ENCODE measurements at regions not wholly inside any gene's neighbourhood (a gene's known extent, or its start where the extent isn't known, plus 50 kb on each side); places are given as distances from the start of the nearest gene placed in this dataset.

GRCh38 chr13:93055233-93055632 lies 171.4 kb upstream of the GPC6 start:
- DNase-seq (ENCODE audit: low read depth, low spot score), result no peak
- H3K27ac Mint-ChIP-seq (ENCODE audit: unreplicated experiment), result no peak overlapping the region
- H3K9me3 Mint-ChIP-seq, result no peaks in the 10 kb centered on the region
- H3K4me1 Mint-ChIP-seq, result no peaks in the 10 kb centered on the region
- no peak for TF ChIP-seq CTCF (conservative IDR thresholded peaks at IDR 0.05)
- H3K27me3 Mint-ChIP-seq (ENCODE audit: low read depth), result no peaks in the 10 kb centered on the region
- no peak overlapping the region for H3K4me3 Mint-ChIP-seq
- H3K36me3 Mint-ChIP-seq (ENCODE audit: low read depth), result no peaks in the 10 kb centered on the region

- no peak overlapping the region for H3K4me3 Mint-ChIP-seq
- no peak for DNase-seq (ENCODE audit: low read depth, low spot score)
- no peaks in the 10 kb centered on the region for H3K36me3 Mint-ChIP-seq (ENCODE audit: low read depth)
- no peaks in the 10 kb centered on the region for H3K4me1 Mint-ChIP-seq
- H3K27me3 Mint-ChIP-seq (ENCODE audit: low read depth), result no peaks in the 10 kb centered on the region
- H3K27ac Mint-ChIP-seq (ENCODE audit: unreplicated experiment), result no peak overlapping the region
- no peaks in the 10 kb centered on the region for H3K9me3 Mint-ChIP-seq
- no peak for TF ChIP-seq CTCF (conservative IDR thresholded peaks at IDR 0.05)
Measured at GRCh38 chr13:93058301-93058700, 168.3 kb upstream of the GPC6 start.

- Mint-ChIP-seq H3K4me1 (no peaks in the 10 kb centered on the region), H3K4me3 (no peak overlapping the region), H3K36me3 (ENCODE audit: low read depth) (no peaks in the 10 kb centered on the region), H3K9me3 (no peaks in the 10 kb centered on the region), H3K27ac (ENCODE audit: unreplicated experiment) (no peak overlapping the region), H3K27me3 (ENCODE audit: low read depth) (no peaks in the 10 kb centered on the region)
- TF ChIP-seq CTCF (conservative IDR thresholded peaks at IDR 0.05), result no peak
- no peak for DNase-seq (ENCODE audit: low read depth, low spot score)
Measured at GRCh38 chr13:93060144-93060543, 166.5 kb upstream of the GPC6 start.

GRCh38 chr13:93066187-93066586 lies 160.4 kb upstream of the GPC6 start:
- no peaks in the 10 kb centered on the region for H3K9me3 Mint-ChIP-seq
- H3K27ac Mint-ChIP-seq (ENCODE audit: unreplicated experiment), result no peak overlapping the region
- no peaks in the 10 kb centered on the region for H3K4me1 Mint-ChIP-seq
- DNase-seq (ENCODE audit: low read depth, low spot score), result no peak
- no peak for TF ChIP-seq CTCF (conservative IDR thresholded peaks at IDR 0.05)
- H3K27me3 Mint-ChIP-seq (ENCODE audit: low read depth), result no peaks in the 10 kb centered on the region
- H3K36me3 Mint-ChIP-seq (ENCODE audit: low read depth), result no peaks in the 10 kb centered on the region
- H3K4me3 Mint-ChIP-seq, result no peak overlapping the region

- Mint-ChIP-seq H3K4me3 (no peak overlapping the region), H3K4me1 (peaks cover 4% of the 10 kb centered on the region), H3K36me3 (ENCODE audit: low read depth) (no peaks in the 10 kb centered on the region), H3K27ac (ENCODE audit: unreplicated experiment) (no peak overlapping the region), H3K9me3 (no peaks in the 10 kb centered on the region), H3K27me3 (ENCODE audit: low read depth) (no peaks in the 10 kb centered on the region)
- DNase-seq (ENCODE audit: low read depth, low spot score), result no peak
- no peak for TF ChIP-seq CTCF (conservative IDR thresholded peaks at IDR 0.05)
Measured at GRCh38 chr13:93079294-93079693, 147.3 kb upstream of the GPC6 start.

- Mint-ChIP-seq H3K4me3 (no peak overlapping the region), H3K27ac (ENCODE audit: unreplicated experiment) (no peak overlapping the region), H3K27me3 (ENCODE audit: low read depth) (no peaks in the 10 kb centered on the region), H3K4me1 (peaks cover 4% of the 10 kb centered on the region), H3K36me3 (ENCODE audit: low read depth) (no peaks in the 10 kb centered on the region), H3K9me3 (no peaks in the 10 kb centered on the region)
- TF ChIP-seq CTCF (conservative IDR thresholded peaks at IDR 0.05), result no peak
- DNase-seq (ENCODE audit: low read depth, low spot score), result no peak
Measured at GRCh38 chr13:93080166-93080565, 146.4 kb upstream of the GPC6 start.

All from neural crest cell (in vitro differentiated cells).